Astrocyte (in vitro differentiated cells and primary cell): ENCODE measurements at regions not wholly inside any gene's neighbourhood (a gene's known extent, or its start where the extent isn't known, plus 50 kb on each side); places are given as distances from the start of the nearest gene placed in this dataset.

Experiments used
- DNase-seq: peaks from one replicate; pipeline ENCODE4 v3.0.0-alpha.2; 2010; ENCODE audit warnings: low read depth
- FAIRE-seq: peaks from 2 replicates; lab custom pipeline; 2011; peaks lifted over from hg19 to GRCh38; lab: Jason Lieb, UNC
- H2AFZ ChIP-seq: 2 replicates; pipeline ENCODE4 v1.6.0; 2012; ENCODE audit warnings: low read depth, low read length, inconsistent platforms
- H3K27ac ChIP-seq: 2 replicates; pipeline ENCODE4 v1.5.1; 2011; ENCODE audit warnings: low read depth, low read length, inconsistent platforms
- H3K27me3 ChIP-seq: 2 replicates; pipeline ENCODE4 v1.6.0; 2011; ENCODE audit warnings: low read length, inconsistent platforms; ENCODE audit not compliant: insufficient read depth
- H3K36me3 ChIP-seq: 2 replicates; pipeline ENCODE4 v1.5.1; 2011; ENCODE audit warnings: low read length, inconsistent platforms; ENCODE audit not compliant: insufficient read depth
- H3K4me1 ChIP-seq: 2 replicates; pipeline ENCODE4 v1.5.1; 2011; ENCODE audit warnings: low read length, inconsistent platforms; ENCODE audit not compliant: insufficient read depth
- H3K4me2 ChIP-seq: 2 replicates; pipeline ENCODE4 v1.6.0; 2012; ENCODE audit warnings: low read length, inconsistent platforms
- H3K4me3 ChIP-seq: 2 replicates; pipeline ENCODE4 v1.5.1; 2011; ENCODE audit warnings: low read depth, mild to moderate bottlenecking, low read length, inconsistent platforms; ENCODE audit not compliant: insufficient read depth
- H3K79me2 ChIP-seq: 2 replicates; pipeline ENCODE4 v1.6.0; 2012; ENCODE audit warnings: mild to moderate bottlenecking, low read length, inconsistent platforms; ENCODE audit not compliant: insufficient read depth
- H3K9ac ChIP-seq: 2 replicates; pipeline ENCODE4 v1.6.0; 2012; ENCODE audit warnings: mild to moderate bottlenecking, low read length, inconsistent platforms
- H3K9me3 ChIP-seq: 2 replicates; pipeline ENCODE4 v1.5.1; 2012; ENCODE audit warnings: low read depth, mild to moderate bottlenecking, low read length, inconsistent platforms; ENCODE audit not compliant: insufficient read depth
- H4K20me1 ChIP-seq: 2 replicates; pipeline ENCODE4 v1.6.0; 2012; ENCODE audit warnings: low read length, inconsistent platforms; ENCODE audit not compliant: insufficient read depth
- H3K27ac Mint-ChIP-seq: one replicate; pipeline ENCODE4 v1.8.0; 2021; ENCODE audit warnings: mild to moderate bottlenecking, mixed read lengths; ENCODE audit not compliant: unreplicated experiment
- H3K27me3 Mint-ChIP-seq: one replicate; pipeline ENCODE4 v1.8.0; 2021; ENCODE audit warnings: low read depth, mixed read lengths; ENCODE audit not compliant: unreplicated experiment
- H3K36me3 Mint-ChIP-seq: one replicate; pipeline ENCODE4 v1.8.0; 2021; ENCODE audit warnings: low read depth, mixed read lengths; ENCODE audit not compliant: unreplicated experiment
- H3K4me1 Mint-ChIP-seq: one replicate; pipeline ENCODE4 v1.8.0; 2021; ENCODE audit warnings: low read depth, mixed read lengths; ENCODE audit not compliant: unreplicated experiment
- H3K4me3 Mint-ChIP-seq: one replicate; pipeline ENCODE4 v1.8.0; 2021; ENCODE audit warnings: mild to moderate bottlenecking, moderate library complexity, mixed read lengths; ENCODE audit not compliant: unreplicated experiment
- H3K9me3 Mint-ChIP-seq: one replicate; pipeline ENCODE4 v1.8.0; 2021; ENCODE audit warnings: mild to moderate bottlenecking, mixed read lengths; ENCODE audit not compliant: unreplicated experiment
- EZH2 ChIP-seq: IDR thresholded peaks from 2 replicates; pipeline ENCODE4 v1.6.1; 2012; ENCODE audit warnings: mild to moderate bottlenecking, low read length, inconsistent platforms; ENCODE audit not compliant: insufficient read depth
- TF ChIP-seq, protein P1 (sequence below): IDR thresholded peaks from 2 replicates; pipeline ENCODE4 v1.5.1; 2011; ENCODE audit warnings: low read depth, mild to moderate bottlenecking, inconsistent platforms, low read length, moderate library complexity; ENCODE audit not compliant: insufficient read depth

DNA sequence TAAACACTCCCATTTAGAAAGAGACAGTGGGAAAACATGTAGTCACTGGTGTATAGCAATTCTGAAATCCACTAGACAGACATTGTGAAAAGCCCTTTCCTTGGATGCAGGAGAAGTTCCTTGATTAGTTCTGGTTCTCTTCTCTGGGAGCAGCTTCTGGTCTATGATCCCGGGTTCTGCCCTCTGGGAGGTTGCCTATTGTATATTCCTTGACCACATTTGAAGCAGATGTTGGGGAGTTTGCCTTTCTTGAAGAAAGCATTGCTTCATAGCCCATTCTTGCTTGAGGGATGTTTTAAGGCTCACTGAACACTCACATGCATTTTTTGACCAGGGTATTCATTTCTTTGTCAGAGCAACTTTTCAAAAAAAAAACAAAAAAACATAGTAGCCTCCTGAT lies 211.9 kb downstream of the NDFIP2 start:
- H3K4me3 Mint-ChIP-seq, result no peak overlapping the region
- Histone ChIP-seq H3K4me3 (no peak overlapping the region), H3K27me3 (no peaks in the 10 kb centered on the region), H3K4me2 (no peak overlapping the region), H3K9ac (no peak overlapping the region), H3K4me1 (no peaks in the 10 kb centered on the region), H4K20me1 (no peaks in the 10 kb centered on the region), H3K36me3 (no peaks in the 10 kb centered on the region), H2AFZ (no peak overlapping the region), H3K27ac (no peak overlapping the region), H3K9me3 (no peaks in the 10 kb centered on the region), H3K79me2 (no peaks in the 10 kb centered on the region)
- peaks cover 2% of the 10 kb centered on the region for H3K4me1 Mint-ChIP-seq
- H3K27ac Mint-ChIP-seq, result no peak overlapping the region
- no peaks in the 10 kb centered on the region for H3K36me3 Mint-ChIP-seq
- no peaks in the 10 kb centered on the region for H3K9me3 Mint-ChIP-seq
- no peaks in the 10 kb centered on the region for H3K27me3 Mint-ChIP-seq
- TF ChIP-seq, protein P1, sequence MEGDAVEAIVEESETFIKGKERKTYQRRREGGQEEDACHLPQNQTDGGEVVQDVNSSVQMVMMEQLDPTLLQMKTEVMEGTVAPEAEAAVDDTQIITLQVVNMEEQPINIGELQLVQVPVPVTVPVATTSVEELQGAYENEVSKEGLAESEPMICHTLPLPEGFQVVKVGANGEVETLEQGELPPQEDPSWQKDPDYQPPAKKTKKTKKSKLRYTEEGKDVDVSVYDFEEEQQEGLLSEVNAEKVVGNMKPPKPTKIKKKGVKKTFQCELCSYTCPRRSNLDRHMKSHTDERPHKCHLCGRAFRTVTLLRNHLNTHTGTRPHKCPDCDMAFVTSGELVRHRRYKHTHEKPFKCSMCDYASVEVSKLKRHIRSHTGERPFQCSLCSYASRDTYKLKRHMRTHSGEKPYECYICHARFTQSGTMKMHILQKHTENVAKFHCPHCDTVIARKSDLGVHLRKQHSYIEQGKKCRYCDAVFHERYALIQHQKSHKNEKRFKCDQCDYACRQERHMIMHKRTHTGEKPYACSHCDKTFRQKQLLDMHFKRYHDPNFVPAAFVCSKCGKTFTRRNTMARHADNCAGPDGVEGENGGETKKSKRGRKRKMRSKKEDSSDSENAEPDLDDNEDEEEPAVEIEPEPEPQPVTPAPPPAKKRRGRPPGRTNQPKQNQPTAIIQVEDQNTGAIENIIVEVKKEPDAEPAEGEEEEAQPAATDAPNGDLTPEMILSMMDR, result no peak
- no peak for TF ChIP-seq EZH2
- FAIRE-seq, result no peak
- no peak for DNase-seq

DNA sequence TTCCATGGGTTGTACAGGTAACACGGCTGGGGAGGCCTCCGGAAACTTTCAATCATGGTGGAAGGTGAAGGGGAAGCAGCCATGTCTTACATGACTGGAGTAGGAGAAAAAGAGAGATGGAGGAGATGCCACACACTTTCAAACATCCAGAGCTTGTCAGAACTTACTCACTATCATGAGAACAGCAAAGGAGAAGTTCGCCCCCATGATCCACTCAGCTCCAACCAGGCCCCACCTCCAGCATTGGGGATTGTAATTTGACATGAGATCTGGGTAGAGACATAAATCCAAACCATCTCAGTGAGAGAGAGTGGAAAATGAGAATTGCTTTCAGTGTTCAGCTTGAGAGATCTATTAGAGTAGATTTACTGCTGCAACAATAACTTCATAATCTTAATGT lies 210.9 kb downstream of the NDFIP2 start:
- Histone ChIP-seq H3K9ac (no peak overlapping the region), H3K79me2 (no peaks in the 10 kb centered on the region), H3K36me3 (no peaks in the 10 kb centered on the region), H3K27ac (no peak overlapping the region), H3K4me3 (no peak overlapping the region), H3K4me1 (no peaks in the 10 kb centered on the region), H4K20me1 (no peaks in the 10 kb centered on the region), H3K4me2 (no peak overlapping the region), H3K27me3 (no peaks in the 10 kb centered on the region), H3K9me3 (no peaks in the 10 kb centered on the region), H2AFZ (no peak overlapping the region)
- TF ChIP-seq EZH2, result no peak
- TF ChIP-seq, protein P1, result no peak
- no peaks in the 10 kb centered on the region for H3K27me3 Mint-ChIP-seq
- peaks cover 2% of the 10 kb centered on the region for H3K4me1 Mint-ChIP-seq
- H3K27ac Mint-ChIP-seq, result no peak overlapping the region
- no peak for DNase-seq
- no peaks in the 10 kb centered on the region for H3K9me3 Mint-ChIP-seq
- no peaks in the 10 kb centered on the region for H3K36me3 Mint-ChIP-seq
- H3K4me3 Mint-ChIP-seq, result no peak overlapping the region
- FAIRE-seq, result no peak

DNA sequence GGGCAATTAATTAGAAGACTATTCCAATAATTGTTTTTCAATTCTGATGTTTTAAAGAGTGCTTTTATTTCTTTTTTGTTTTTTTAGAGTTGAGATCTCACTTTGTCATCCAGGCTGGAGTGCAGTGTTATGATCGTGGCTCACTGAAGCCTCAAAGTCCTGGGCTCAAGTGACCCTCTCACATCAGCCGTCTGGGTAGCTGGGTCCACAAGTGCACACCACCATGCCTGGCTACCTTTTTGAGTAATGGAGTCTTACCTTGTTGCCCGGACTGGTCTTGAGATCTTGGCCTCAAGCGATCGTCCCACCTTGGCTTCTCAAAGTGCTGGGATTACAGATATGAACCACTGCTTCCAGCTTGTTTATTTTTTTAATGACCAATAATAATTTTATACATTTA lies 207.8 kb downstream of the NDFIP2 start:
- H3K27ac Mint-ChIP-seq, result no peak overlapping the region
- TF ChIP-seq, protein P1, result no peak
- no peak for TF ChIP-seq EZH2
- no peaks in the 10 kb centered on the region for H3K27me3 Mint-ChIP-seq
- Histone ChIP-seq H3K9me3 (no peaks in the 10 kb centered on the region), H3K4me2 (no peak overlapping the region), H3K36me3 (no peaks in the 10 kb centered on the region), H3K79me2 (no peaks in the 10 kb centered on the region), H3K9ac (no peak overlapping the region), H2AFZ (no peak overlapping the region), H3K4me1 (no peaks in the 10 kb centered on the region), H4K20me1 (no peaks in the 10 kb centered on the region), H3K4me3 (no peak overlapping the region), H3K27ac (no peak overlapping the region), H3K27me3 (no peaks in the 10 kb centered on the region)
- no peak for DNase-seq
- no peak for FAIRE-seq
- H3K36me3 Mint-ChIP-seq, result no peaks in the 10 kb centered on the region
- no peak overlapping the region for H3K4me3 Mint-ChIP-seq
- H3K9me3 Mint-ChIP-seq, result peaks cover 1% of the 10 kb centered on the region
- H3K4me1 Mint-ChIP-seq, result peaks cover 6% of the 10 kb centered on the region
